Liver (tissue), 8 donors: ENCODE measurements at regions not wholly inside any gene's neighbourhood (a gene's known extent, or its start where the extent isn't known, plus 50 kb on each side); places are given as distances from the start of the nearest gene placed in this dataset.

Experiments used
- DNase-seq: peaks from one replicate; pipeline ENCODE4 v3.0.0-alpha.2; 2017; ENCODE audit warnings: low spot score
- H3K27ac ChIP-seq, 2 donors: one replicate each; pipeline ENCODE4 v1.7.0; 2013; ENCODE audit warnings: inconsistent platforms in 2 of 2, low read length in 2 of 2, control low read depth in 1 of 2, low read depth in 1 of 2, mild to moderate bottlenecking in 1 of 2
- H3K27me3 ChIP-seq, 4 donors: one replicate each; pipeline versions ENCODE4 v1.6.1 to v1.7.0; 2013; ENCODE audit warnings: low read length in 3 of 4, inconsistent platforms in 1 of 4, mild to moderate bottlenecking in 1 of 4, moderate library complexity in 1 of 4; ENCODE audit not compliant: control insufficient read depth in 4 of 4, insufficient read depth in 4 of 4
- H3K36me3 ChIP-seq, 4 donors: one replicate each; pipeline versions ENCODE4 v1.6.1 to v1.7.0; 2013; ENCODE audit warnings: low read length in 3 of 4, mild to moderate bottlenecking in 3 of 4, low read depth in 1 of 4, moderate library complexity in 1 of 4; ENCODE audit not compliant: control insufficient read depth in 4 of 4, insufficient read depth in 3 of 4
- H3K4me1 ChIP-seq, 4 donors: one replicate each; pipeline versions ENCODE4 v1.6.1 to v1.7.0; 2013; ENCODE audit warnings: low read length in 3 of 4, mild to moderate bottlenecking in 3 of 4, moderate library complexity in 1 of 4; ENCODE audit not compliant: control insufficient read depth in 4 of 4, insufficient read depth in 4 of 4
- H3K4me3 ChIP-seq, 3 donors: one replicate each; pipeline versions ENCODE4 v1.6.1 to v1.7.0; 2013; ENCODE audit warnings: low read length in 3 of 3, control low read depth in 1 of 3, low read depth in 1 of 3, mild to moderate bottlenecking in 1 of 3
- H3K9ac ChIP-seq, 2 donors: one replicate each; pipeline ENCODE4 v1.7.0; 2013; ENCODE audit warnings: low read length in 2 of 2, mild to moderate bottlenecking in 2 of 2, moderate library complexity in 2 of 2, control low read depth in 1 of 2, low read depth in 1 of 2
- H3K9me3 ChIP-seq, 4 donors: one replicate each; pipeline versions ENCODE4 v1.6.1 to v1.7.0; 2013; ENCODE audit warnings: low read length in 3 of 4; ENCODE audit not compliant: control insufficient read depth in 4 of 4
- EGR1 ChIP-seq, 2 donors: IDR thresholded peaks; 2 replicates each; pipeline ENCODE4 v1.6.1; 2016 to 2018; ENCODE audit warnings: antibody characterized with exemption in 2 of 2, low read depth in 2 of 2
- FOXA1 ChIP-seq: IDR thresholded peaks from 2 replicates; pipeline ENCODE4 v1.6.1; 2016; ENCODE audit warnings: antibody characterized with exemption
- FOXA2 ChIP-seq: IDR thresholded peaks from 2 replicates; pipeline ENCODE4 v1.6.1; 2016; ENCODE audit warnings: antibody characterized with exemption
- GABPA ChIP-seq, 2 donors: IDR thresholded peaks in 1 of 2; conservative IDR thresholded peaks in 1 of 2; 2 replicates each; pipeline ENCODE4 v1.6.1; 2016; ENCODE audit warnings: antibody characterized with exemption in 2 of 2, mild to moderate bottlenecking in 1 of 2, moderate library complexity in 1 of 2
- HNF4A ChIP-seq, 2 donors: conservative IDR thresholded peaks; 2 replicates each; pipeline ENCODE4 v1.6.1; 2016; ENCODE audit warnings: antibody characterized with exemption in 2 of 2, mild to moderate bottlenecking in 2 of 2
- JUND ChIP-seq, 2 donors: IDR thresholded peaks; 2 replicates each; pipeline ENCODE4 v1.6.1; 2016; ENCODE audit warnings: antibody characterized with exemption in 2 of 2
- RAD21 ChIP-seq, 2 donors: IDR thresholded peaks; 2 replicates each; pipeline ENCODE4 v1.6.1; 2016; ENCODE audit warnings: antibody characterized with exemption in 2 of 2, mild to moderate bottlenecking in 2 of 2
- RXRA ChIP-seq, 2 donors: IDR thresholded peaks; 2 replicates each; pipeline ENCODE4 v1.6.1; 2017 to 2018; ENCODE audit warnings: antibody characterized with exemption in 2 of 2, mild to moderate bottlenecking in 1 of 2
- SP1 ChIP-seq: IDR thresholded peaks from 2 replicates; pipeline ENCODE4 v1.6.1; 2018; ENCODE audit warnings: antibody characterized with exemption, mild to moderate bottlenecking
- TAF1 ChIP-seq: conservative IDR thresholded peaks from 2 replicates; pipeline ENCODE4 v1.6.1; 2016; ENCODE audit warnings: antibody characterized with exemption, mild to moderate bottlenecking
- YY1 ChIP-seq: IDR thresholded peaks from 2 replicates; pipeline ENCODE4 v1.6.1; 2016; ENCODE audit warnings: antibody characterized with exemption, mild to moderate bottlenecking
- WGBS: extraction: QIAGEN DNeasy Blood & Tissue Kit; methylation state at CpG from one replicate; pipeline ENCODE4 v1.1.7; 2013; 5-methylcytosine and 5-hydroxymethylcytosine counted together
- TF ChIP-seq, protein P1 (sequence below): fragments of 150-350 bp; IDR thresholded peaks from 2 replicates; pipeline ENCODE4 v1.5.1; 2017; ENCODE audit warnings: improper control_type of control experiment, low read depth, low read length; ENCODE audit not compliant: missing input control
- TF ChIP-seq, protein P2 (sequence below): IDR thresholded peaks from 2 replicates; pipeline ENCODE4 v1.6.1; 2016; ENCODE audit warnings: antibody characterized with exemption
- TF ChIP-seq, protein P3 (sequence below): IDR thresholded peaks from 2 replicates; pipeline ENCODE4 v1.6.1; 2016; ENCODE audit warnings: antibody characterized with exemption
- TF ChIP-seq, protein P4 (sequence below): IDR thresholded peaks from 2 replicates; pipeline ENCODE4 v1.6.1; 2016; ENCODE audit warnings: antibody characterized with exemption
- donor health status: healthy.
- donor health status: healthy.
- donor health status: healthy.
- donor health status: healthy.
- donor health status: healthy.

DNA sequence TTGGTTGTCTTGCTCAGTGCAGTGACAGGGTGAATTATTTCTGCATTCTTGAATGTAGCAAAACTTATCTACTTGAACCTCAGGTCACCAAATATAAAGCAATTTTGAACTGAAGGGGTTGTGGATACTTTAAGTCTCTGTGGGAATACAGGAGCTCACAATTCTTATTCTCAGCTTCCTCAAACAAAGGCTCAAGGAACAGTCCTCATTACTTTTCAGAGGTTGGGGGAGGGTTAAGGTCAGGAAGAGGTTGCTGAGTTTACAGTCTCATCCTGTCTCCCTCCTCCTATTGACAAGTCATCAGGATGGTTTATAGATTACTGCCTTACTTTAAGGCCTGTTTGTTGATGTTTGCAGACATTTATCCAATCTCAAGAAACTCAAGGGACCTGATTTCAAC lies 143.6 kb upstream of the SPACA1 start:
- DNase-seq: no peak
- H3K27me3 ChIP-seq: no peaks in the 10 kb centered on the region
- H3K9me3 ChIP-seq: no peaks in the 10 kb centered on the region
- no peak for TF ChIP-seq HNF4A (conservative IDR thresholded peaks at IDR 0.05)
- TF ChIP-seq, protein P1, sequence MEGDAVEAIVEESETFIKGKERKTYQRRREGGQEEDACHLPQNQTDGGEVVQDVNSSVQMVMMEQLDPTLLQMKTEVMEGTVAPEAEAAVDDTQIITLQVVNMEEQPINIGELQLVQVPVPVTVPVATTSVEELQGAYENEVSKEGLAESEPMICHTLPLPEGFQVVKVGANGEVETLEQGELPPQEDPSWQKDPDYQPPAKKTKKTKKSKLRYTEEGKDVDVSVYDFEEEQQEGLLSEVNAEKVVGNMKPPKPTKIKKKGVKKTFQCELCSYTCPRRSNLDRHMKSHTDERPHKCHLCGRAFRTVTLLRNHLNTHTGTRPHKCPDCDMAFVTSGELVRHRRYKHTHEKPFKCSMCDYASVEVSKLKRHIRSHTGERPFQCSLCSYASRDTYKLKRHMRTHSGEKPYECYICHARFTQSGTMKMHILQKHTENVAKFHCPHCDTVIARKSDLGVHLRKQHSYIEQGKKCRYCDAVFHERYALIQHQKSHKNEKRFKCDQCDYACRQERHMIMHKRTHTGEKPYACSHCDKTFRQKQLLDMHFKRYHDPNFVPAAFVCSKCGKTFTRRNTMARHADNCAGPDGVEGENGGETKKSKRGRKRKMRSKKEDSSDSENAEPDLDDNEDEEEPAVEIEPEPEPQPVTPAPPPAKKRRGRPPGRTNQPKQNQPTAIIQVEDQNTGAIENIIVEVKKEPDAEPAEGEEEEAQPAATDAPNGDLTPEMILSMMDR: no peak
- TF ChIP-seq YY1: no peak
- no peak for TF ChIP-seq GABPA (IDR thresholded peaks at IDR 0.05 in 1 of 2, conservative IDR thresholded peaks at IDR 0.05 in 1 of 2)
- TF ChIP-seq, protein P2, sequence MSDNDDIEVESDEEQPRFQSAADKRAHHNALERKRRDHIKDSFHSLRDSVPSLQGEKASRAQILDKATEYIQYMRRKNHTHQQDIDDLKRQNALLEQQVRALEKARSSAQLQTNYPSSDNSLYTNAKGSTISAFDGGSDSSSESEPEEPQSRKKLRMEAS: no peak
- TF ChIP-seq FOXA2: no peak
- no peak overlapping the region for H3K27ac ChIP-seq
- H3K4me1 ChIP-seq: peaks cover 0 to 13% (median under 1%) of the 10 kb centered on the region in 4 donors
- H3K4me3 ChIP-seq: no peak overlapping the region
- H3K9ac ChIP-seq: no peak overlapping the region
- H3K36me3 ChIP-seq: no peaks in the 10 kb centered on the region

DNA sequence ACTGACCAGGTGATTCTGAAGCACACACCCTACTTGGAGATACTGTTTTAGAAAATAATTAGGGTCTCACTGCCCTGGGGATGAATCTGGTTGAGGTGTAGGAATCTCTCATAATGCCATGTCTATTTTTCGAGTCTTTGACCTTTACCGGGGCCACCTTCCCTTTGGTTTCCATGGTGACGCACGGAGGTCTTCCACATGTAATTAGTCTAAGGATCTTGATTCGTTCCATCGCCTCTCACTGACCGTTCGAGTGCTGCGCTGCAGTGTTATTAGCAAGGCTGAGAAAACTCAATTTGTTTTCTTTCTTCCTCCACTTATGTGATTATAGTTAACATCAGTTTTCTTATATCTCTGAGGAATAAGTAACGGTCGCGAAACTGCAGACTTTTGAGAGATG lies 144.3 kb upstream of the SPACA1 start:
- 93% methylated on average over 12 of the region's 12 CpGs for WGBS
- H3K4me1 ChIP-seq: peaks cover 0 to 15% (median under 1%) of the 10 kb centered on the region in 4 donors
- no peak for DNase-seq
- no peak overlapping the region for H3K4me3 ChIP-seq
- H3K27ac ChIP-seq: no peak overlapping the region
- TF ChIP-seq HNF4A (conservative IDR thresholded peaks at IDR 0.05) (no peak), EGR1 (IDR thresholded peaks at IDR 0.05; ENCODE audit: low read depth in 2 of 2) (no peak), FOXA1 (no peak), YY1 (no peak), SP1 (no peak), TAF1 (no peak), JUND (IDR thresholded peaks at IDR 0.05) (no peak), RXRA (IDR thresholded peaks at IDR 0.05) (no peak), GABPA (IDR thresholded peaks at IDR 0.05 in 1 of 2, conservative IDR thresholded peaks at IDR 0.05 in 1 of 2) (no peak), RAD21 (IDR thresholded peaks at IDR 0.05) (no peak)
- TF ChIP-seq, protein P1: no peak
- TF ChIP-seq, protein P3, sequence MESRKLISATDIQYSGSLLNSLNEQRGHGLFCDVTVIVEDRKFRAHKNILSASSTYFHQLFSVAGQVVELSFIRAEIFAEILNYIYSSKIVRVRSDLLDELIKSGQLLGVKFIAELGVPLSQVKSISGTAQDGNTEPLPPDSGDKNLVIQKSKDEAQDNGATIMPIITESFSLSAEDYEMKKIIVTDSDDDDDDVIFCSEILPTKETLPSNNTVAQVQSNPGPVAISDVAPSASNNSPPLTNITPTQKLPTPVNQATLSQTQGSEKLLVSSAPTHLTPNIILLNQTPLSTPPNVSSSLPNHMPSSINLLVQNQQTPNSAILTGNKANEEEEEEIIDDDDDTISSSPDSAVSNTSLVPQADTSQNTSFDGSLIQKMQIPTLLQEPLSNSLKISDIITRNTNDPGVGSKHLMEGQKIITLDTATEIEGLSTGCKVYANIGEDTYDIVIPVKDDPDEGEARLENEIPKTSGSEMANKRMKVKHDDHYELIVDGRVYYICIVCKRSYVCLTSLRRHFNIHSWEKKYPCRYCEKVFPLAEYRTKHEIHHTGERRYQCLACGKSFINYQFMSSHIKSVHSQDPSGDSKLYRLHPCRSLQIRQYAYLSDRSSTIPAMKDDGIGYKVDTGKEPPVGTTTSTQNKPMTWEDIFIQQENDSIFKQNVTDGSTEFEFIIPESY: no peak
- TF ChIP-seq, protein P4, sequence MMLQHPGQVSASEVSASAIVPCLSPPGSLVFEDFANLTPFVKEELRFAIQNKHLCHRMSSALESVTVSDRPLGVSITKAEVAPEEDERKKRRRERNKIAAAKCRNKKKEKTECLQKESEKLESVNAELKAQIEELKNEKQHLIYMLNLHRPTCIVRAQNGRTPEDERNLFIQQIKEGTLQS: no peak
- TF ChIP-seq, protein P2: no peak
- H3K27me3 ChIP-seq: no peaks in the 10 kb centered on the region
- H3K36me3 ChIP-seq: no peaks in the 10 kb centered on the region
- H3K9ac ChIP-seq: no peak overlapping the region
- H3K9me3 ChIP-seq: no peaks in the 10 kb centered on the region
